Stimulated activated CD8-positive, alpha-beta memory T cell treated with anti-CD3 and anti-CD28 coated beads, Interleukin-15, amount 100 ng/mL, for 24 hours (primary cell): ENCODE measurements at regions not wholly inside any gene's neighbourhood (a gene's known extent, or its start where the extent isn't known, plus 50 kb on each side); places are given as distances from the start of the nearest gene placed in this dataset.
"Not testable (repeated sequence)": the region's sequence is repeated elsewhere in the genome, so short reads cannot be mapped to it uniquely, and the experiment has no call there.

ENCODE experiments used
- DNase-seq: peaks from one replicate; pipeline ENCODE4 v3.0.0-alpha.2; 2020; ENCODE audit warnings: low read depth

GRCh38 chr2:35803126-35803525 lies 552.5 kb upstream of the CRIM1 start:
- DNase-seq = no peak

DNA sequence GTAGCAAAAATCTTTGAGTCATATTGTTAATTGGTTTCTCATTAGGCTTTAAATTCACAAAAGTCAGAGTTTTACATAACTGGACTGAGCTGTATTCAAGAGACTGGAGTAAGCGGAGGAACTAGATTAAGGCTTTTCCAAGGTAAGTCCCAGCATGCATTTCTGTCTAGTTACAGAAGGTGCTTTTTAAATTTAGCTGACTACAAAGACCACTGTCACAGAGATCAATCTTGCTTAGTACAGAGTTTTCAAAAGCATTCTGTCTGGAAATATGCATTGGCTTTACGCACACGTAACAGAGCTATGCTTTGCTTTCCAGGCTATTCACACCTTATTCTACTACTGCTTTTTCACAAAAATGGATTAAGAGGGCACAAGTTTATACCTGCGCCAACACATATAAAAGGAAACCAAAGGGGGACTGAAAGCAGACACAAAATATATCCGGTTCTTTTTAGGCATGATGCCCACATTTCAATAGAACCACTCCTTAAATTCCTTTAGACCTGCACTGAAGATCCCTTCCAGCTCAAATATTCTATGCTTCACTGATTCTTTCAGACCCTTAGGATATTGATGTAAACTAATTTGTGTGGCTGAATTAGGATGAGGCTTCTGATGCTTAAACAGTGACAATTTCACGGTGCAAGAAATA lies 560.7 kb upstream of the CRIM1 start:
- no peak for DNase-seq

GRCh38 chr2:35790292-35790691 lies 565.3 kb upstream of the CRIM1 start:
- DNase-seq = no peak

DNA sequence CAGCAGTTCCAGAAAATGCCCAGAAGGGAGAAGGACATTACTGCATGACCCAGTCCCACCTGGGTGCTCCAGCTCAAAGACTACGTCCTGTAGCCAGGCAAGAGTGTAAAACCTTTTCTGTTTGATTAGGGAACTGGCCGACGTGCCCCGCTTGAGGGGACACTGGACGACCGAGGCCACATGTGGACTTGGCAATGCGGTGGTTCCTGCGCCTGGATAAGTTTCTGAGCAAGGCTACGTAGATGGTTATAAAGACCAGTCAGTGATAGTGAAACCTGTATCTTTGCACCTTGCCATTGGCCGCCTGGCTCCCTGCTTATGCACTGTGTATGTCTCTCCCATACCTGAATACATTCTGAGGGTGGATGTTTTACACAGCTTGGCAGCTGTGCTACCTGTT lies 567.0 kb upstream of the CRIM1 start:
- DNase-seq = no peak

- DNase-seq = no peak
Observed at GRCh38 chr2:35787302-35788031, 568.1 kb upstream of the CRIM1 start.

GRCh38 chr2:35785564-35785963 lies 570.0 kb upstream of the CRIM1 start:
- no peak for DNase-seq

DNA sequence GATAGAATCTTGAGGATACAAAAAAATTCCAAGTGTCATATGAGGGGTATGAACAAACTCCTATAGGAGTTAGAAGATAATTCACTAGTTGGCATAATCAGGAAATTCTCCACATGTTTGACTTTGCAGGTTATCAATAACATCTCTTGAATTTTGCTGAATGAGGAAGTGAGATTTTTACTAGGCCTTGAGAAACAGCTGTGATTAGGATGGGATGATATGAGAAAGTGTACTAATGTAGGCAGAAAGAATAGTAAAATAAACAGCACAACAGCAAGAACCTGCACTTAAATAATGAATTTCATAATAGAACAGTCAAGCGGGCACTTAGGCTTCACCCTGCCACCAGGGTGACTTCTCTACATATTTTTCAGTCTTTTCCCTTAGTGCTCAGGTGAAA lies 570.8 kb upstream of the CRIM1 start:
- no peak for DNase-seq

DNA sequence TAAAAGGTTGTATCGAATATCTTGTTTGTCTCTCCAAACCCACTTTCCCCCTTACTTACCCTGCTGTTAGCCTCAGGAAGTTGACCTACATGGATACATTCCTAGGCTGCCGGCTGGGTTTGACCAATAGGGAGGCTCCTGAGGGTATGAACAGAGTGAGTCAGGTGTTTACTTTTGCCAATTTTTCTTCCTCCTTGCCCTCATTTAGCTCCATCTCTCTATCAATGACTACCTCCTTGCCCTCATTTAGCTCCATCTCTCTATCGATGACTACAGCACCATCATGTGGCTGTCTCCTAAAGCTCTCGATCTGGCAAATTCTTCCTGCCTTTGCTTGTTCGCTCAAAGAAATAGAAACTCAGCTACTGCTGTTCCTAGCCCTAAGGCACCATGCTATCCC lies 571.9 kb upstream of the CRIM1 start:
- DNase-seq = no peak

- DNase-seq = no peak
Observed at GRCh38 chr2:35741556-35741955, 614.0 kb upstream of the CRIM1 start.

DNA sequence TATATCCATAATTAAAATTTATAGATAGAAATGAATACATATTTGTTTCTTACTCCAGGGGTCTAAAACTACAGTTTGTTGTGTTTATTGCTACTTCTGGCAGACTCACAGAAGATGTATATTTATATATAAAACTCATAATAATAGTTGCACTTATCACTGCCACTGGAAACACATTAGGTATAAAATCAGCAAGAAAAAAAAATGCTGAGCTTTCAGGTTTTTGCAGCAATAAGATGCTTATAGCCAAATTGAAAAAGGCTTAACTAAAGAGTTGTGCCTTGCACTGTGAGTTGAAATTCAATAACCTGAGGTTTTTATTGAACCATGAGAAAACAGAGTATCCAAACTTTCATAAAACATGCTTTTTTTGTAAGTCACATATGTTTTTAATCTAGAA lies 623.9 kb upstream of the CRIM1 start:
- DNase-seq = no peak

DNA sequence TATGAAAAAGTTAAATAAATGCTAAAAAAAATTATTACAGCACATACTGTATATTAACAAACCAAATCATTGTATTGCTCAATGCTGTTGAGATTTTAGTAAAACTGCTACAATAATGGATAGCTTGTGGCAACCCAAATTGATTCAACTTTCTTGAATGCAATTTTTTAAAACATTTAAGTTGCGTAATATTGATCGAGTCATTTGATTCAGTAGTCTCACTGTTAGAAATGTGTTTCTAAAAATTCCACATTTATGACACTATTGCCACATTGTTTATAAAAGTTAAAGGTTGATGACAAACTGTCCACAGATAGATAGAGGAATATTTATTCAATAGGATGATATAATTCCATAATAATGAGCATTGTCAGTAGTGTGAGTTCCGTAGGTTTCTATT lies 640.7 kb upstream of the CRIM1 start:
- no peak for DNase-seq

GRCh38 chr2:35708411-35708923 lies 647.1 kb upstream of the CRIM1 start:
- DNase-seq = no peak

GRCh38 chr2:35688309-35688708 lies 667.3 kb upstream of the CRIM1 start:
- no peak for DNase-seq

GRCh38 chr2:35651688-35652323 lies 703.8 kb upstream of the CRIM1 start:
- DNase-seq = no peak

GRCh38 chr2:35614640-35615039 lies 740.9 kb upstream of the CRIM1 start:
- no peak for DNase-seq

DNA sequence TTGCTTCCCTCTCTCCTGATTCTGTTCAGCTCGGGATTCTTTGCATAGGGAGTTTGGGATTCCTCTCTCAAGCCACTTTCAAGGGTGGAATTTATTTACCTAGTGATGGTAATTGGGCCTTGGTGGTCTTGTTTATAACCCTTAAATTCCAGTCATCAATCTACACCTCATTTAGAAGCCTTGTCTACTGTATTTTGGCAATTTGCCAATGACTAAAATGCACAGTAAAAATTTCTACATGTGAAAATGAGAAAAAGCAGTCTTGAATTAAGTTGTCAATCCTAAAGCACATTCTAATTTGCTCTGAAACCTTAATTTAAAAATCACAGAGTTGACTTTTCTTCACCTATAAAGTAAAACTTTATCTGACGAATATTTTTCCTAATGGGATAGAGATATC lies 749.2 kb upstream of the CRIM1 start:
- no peak for DNase-seq

GRCh38 chr2:35598310-35598709 lies 757.3 kb upstream of the CRIM1 start:
- DNase-seq = no peak

GRCh38 chr2:35591886-35592285 lies 763.7 kb upstream of the CRIM1 start:
- DNase-seq = no peak

DNA sequence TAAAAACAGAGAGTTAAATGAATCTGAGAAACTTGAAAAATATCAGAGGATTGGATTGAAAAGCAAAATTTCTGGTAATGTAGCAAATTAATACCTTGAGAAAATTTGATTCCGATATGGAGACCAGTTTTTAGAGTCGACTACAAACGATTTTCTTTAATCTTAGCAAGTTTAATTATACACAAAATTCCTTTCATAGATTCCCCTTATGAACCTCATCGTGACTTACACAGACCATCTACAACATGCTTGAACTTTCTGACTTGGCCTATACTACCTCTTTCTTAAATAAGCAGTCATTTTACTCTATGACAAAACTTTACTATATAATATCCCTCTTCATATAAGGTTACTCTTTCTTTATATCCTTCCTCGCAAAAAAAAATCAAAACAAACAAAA lies 769.6 kb upstream of the CRIM1 start:
- DNase-seq = no peak

DNA sequence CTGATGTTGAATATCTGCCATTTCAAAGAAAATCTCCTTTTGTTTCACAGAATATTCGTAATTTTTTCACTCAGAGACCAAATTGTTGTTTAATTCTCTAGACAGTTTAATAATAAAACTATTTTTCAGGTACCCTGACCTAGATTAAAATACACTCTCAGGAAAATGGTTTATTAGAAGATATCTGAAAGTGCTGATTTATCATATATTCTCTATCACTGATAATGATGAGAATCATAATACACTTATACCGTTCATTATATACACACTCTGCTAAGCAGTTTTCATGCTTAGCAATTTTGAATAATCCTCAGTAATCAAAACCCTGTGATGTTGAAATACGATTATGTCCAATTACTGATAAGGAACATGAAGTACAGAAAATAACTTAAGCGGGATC lies 772.9 kb upstream of the CRIM1 start:
- DNase-seq = no peak

DNA sequence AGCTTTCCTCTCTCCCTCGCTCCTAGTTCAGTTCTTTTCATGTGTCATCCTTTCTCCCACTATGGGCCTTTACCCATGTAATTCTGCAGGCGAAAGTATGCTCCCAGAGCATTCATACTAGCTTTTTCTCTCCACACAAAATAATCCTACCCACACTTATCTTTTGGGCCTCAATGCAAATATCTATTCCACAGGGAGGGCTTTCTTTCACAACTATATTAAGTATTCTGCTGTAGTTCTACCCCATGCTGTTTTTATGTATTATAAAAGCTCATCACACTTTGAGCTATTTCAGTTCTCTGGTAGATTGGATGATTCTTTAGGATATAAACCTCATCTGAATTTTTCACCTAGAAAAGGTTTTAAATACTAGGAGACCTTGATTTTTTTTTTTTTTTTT lies 774.6 kb upstream of the CRIM1 start:
- no peak for DNase-seq

DNA sequence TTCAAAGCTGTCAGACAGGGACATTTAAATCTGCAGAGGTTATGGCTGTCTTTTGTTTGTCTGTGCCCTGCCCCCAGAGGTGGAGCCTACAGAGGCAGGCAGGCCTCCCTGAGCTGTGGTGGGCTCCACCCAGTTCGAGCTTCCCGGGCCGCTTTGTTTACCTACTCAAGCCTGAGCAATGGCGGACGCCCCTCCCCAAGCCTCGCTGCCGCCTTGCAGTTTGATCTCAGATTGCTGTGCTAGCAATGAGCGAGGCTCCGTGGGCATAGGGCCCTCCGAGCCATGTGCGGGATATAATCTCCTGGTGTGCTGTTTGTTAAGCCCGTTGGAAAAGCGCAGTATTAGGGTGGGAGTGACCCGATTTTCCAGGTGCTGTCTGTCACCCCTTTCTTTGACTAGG lies 787.0 kb upstream of the CRIM1 start:
- not testable (repeated sequence) for DNase-seq

- DNase-seq = no peak
Observed at GRCh38 chr2:35562488-35562887, 793.1 kb upstream of the CRIM1 start.
